Neural cell (in vitro differentiated cells): ENCODE measurements at regions not wholly inside any gene's neighbourhood (a gene's known extent, or its start where the extent isn't known, plus 50 kb on each side); places are given as distances from the start of the nearest gene placed in this dataset.

Source experiments
- EP300 ChIP-seq: fragments of 450-650 bp; conservative IDR thresholded peaks from 2 replicates; pipeline ENCODE4 v1.6.1; 2014; ENCODE audit warnings: antibody characterized with exemption, mild to moderate bottlenecking, moderate library complexity; ENCODE audit not compliant: poor library complexity, severe bottlenecking
- POLR2AphosphoS5 ChIP-seq: IDR thresholded peaks from 2 replicates; pipeline ENCODE4 v1.6.1; 2012
- REST ChIP-seq: IDR thresholded peaks from 2 replicates; pipeline ENCODE4 v1.6.1; 2012; ENCODE audit warnings: borderline replicate concordance
- TF ChIP-seq, protein P1 (sequence below): fragments of 450-650 bp; IDR thresholded peaks from 2 replicates; pipeline ENCODE4 v1.5.1; 2014; ENCODE audit warnings: antibody characterized with exemption, mild to moderate bottlenecking, moderate library complexity; ENCODE audit not compliant: poor library complexity, severe bottlenecking

- TF ChIP-seq, protein P1, sequence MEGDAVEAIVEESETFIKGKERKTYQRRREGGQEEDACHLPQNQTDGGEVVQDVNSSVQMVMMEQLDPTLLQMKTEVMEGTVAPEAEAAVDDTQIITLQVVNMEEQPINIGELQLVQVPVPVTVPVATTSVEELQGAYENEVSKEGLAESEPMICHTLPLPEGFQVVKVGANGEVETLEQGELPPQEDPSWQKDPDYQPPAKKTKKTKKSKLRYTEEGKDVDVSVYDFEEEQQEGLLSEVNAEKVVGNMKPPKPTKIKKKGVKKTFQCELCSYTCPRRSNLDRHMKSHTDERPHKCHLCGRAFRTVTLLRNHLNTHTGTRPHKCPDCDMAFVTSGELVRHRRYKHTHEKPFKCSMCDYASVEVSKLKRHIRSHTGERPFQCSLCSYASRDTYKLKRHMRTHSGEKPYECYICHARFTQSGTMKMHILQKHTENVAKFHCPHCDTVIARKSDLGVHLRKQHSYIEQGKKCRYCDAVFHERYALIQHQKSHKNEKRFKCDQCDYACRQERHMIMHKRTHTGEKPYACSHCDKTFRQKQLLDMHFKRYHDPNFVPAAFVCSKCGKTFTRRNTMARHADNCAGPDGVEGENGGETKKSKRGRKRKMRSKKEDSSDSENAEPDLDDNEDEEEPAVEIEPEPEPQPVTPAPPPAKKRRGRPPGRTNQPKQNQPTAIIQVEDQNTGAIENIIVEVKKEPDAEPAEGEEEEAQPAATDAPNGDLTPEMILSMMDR = no peak
- TF ChIP-seq EP300 (no peak), POLR2AphosphoS5 (no peak), REST (no peak)
Measured at GRCh38 chr2:81987370-81987769, 1682.8 kb upstream of the LRRTM1 start.
